ENCODE measurements at regions not wholly inside any gene's neighbourhood (a gene's known extent, or its start where the extent isn't known, plus 50 kb on each side); places are given as distances from the start of the nearest gene placed in this dataset.

- TF ChIP-seq CHD7 (IDR thresholded peaks at IDR 0.05; ENCODE audit: insufficient replicate concordance, low read length) (no peak), E2F6 (IDR thresholded peaks at IDR 0.05) (no peak), PHF8 (conservative IDR thresholded peaks at IDR 0.05; ENCODE audit: low read depth, low read length) (no peak), SP1 (IDR thresholded peaks at IDR 0.05; ENCODE audit: low read depth, low read length) (no peak), POU5F1 (IDR thresholded peaks at IDR 0.05; ENCODE audit: low read depth, low read length) (no peak), RFX5 (IDR thresholded peaks at IDR 0.05; ENCODE audit: borderline replicate concordance, low read depth, low read length) (no peak), ATF2 (IDR thresholded peaks at IDR 0.05; ENCODE audit: low read length) (no peak), RAD21 (IDR thresholded peaks at IDR 0.05 in 1 of 2, conservative IDR thresholded peaks at IDR 0.05 in 1 of 2; ENCODE audit: low read depth in 2 of 2, low read length in 2 of 2) (no peak), EP300 (IDR thresholded peaks at IDR 0.05; ENCODE audit: borderline replicate concordance in 1 of 2, low read depth in 2 of 2, low read length in 2 of 2) (no peak)
Observed at GRCh38 chr5:10891193-10891592, 130.2 kb upstream of the DAP start (continued).

Data from H1 (cell line).